Nephron (organoid): ENCODE measurements at regions not wholly inside any gene's neighbourhood (a gene's known extent, or its start where the extent isn't known, plus 50 kb on each side); places are given as distances from the start of the nearest gene placed in this dataset.

Experiments used
- H3K27ac Mint-ChIP-seq, 3 experiments: 2 replicates each; pipeline ENCODE4 v1.8.0; 2020; ENCODE audit warnings: mixed read lengths in 3 of 3, mild to moderate bottlenecking in 2 of 3, moderate library complexity in 1 of 3
- H3K27me3 Mint-ChIP-seq: 2 replicates; pipeline ENCODE4 v1.8.0; 2021; ENCODE audit warnings: low read depth, mild to moderate bottlenecking, moderate library complexity, mixed read lengths
- H3K36me3 Mint-ChIP-seq: 2 replicates; pipeline ENCODE4 v1.8.0; 2020; ENCODE audit warnings: low read depth, mixed read lengths
- H3K4me1 Mint-ChIP-seq: 2 replicates; pipeline ENCODE4 v1.8.0; 2020; ENCODE audit warnings: mixed read lengths
- H3K4me3 Mint-ChIP-seq, 3 experiments: 2 replicates each; pipeline ENCODE4 v1.8.0; 2020; ENCODE audit warnings: mild to moderate bottlenecking in 3 of 3, mixed read lengths in 3 of 3, moderate library complexity in 2 of 3
- H3K9me3 Mint-ChIP-seq: 2 replicates; pipeline ENCODE4 v1.8.0; 2020; ENCODE audit warnings: mixed read lengths
- TF ChIP-seq, protein P1 (sequence below), 3 experiments: fragments of 200-600 bp; sonication (generic); IDR thresholded peaks; one replicate each; pipeline ENCODE4 v1.5.0; 2021; ENCODE audit warnings: antibody characterized with exemption in 3 of 3; ENCODE audit not compliant: unreplicated experiment in 3 of 3

DNA sequence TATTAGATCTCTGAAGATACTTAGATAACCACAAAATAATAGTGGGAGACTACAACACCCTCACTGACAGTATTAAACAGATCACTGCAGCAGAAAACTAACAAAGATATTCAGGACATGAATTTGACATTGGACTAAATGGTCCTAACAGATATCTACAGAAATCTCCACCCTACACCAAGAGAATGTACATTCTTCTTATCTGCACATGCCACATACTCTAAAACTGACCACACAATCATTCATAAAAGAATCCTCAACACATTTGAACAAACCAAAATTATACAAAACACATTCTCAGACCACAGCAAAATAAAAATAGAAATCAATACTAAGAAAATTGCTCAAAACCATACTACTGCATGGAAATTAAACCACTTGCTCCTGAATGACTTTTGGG, 116.3 kb downstream of the DTWD1 start:
- H3K27ac Mint-ChIP-seq: no peak overlapping the region
- peaks cover 19% of the 10 kb centered on the region for H3K9me3 Mint-ChIP-seq
- TF ChIP-seq, protein P1, sequence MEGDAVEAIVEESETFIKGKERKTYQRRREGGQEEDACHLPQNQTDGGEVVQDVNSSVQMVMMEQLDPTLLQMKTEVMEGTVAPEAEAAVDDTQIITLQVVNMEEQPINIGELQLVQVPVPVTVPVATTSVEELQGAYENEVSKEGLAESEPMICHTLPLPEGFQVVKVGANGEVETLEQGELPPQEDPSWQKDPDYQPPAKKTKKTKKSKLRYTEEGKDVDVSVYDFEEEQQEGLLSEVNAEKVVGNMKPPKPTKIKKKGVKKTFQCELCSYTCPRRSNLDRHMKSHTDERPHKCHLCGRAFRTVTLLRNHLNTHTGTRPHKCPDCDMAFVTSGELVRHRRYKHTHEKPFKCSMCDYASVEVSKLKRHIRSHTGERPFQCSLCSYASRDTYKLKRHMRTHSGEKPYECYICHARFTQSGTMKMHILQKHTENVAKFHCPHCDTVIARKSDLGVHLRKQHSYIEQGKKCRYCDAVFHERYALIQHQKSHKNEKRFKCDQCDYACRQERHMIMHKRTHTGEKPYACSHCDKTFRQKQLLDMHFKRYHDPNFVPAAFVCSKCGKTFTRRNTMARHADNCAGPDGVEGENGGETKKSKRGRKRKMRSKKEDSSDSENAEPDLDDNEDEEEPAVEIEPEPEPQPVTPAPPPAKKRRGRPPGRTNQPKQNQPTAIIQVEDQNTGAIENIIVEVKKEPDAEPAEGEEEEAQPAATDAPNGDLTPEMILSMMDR (IDR thresholded peaks at IDR 0.05; ENCODE audit: unreplicated experiment in 3 of 3): no peak
- no peaks in the 10 kb centered on the region for H3K27me3 Mint-ChIP-seq
- H3K4me1 Mint-ChIP-seq: no peaks in the 10 kb centered on the region
- no peaks in the 10 kb centered on the region for H3K36me3 Mint-ChIP-seq
- H3K4me3 Mint-ChIP-seq: no peak overlapping the region

DNA sequence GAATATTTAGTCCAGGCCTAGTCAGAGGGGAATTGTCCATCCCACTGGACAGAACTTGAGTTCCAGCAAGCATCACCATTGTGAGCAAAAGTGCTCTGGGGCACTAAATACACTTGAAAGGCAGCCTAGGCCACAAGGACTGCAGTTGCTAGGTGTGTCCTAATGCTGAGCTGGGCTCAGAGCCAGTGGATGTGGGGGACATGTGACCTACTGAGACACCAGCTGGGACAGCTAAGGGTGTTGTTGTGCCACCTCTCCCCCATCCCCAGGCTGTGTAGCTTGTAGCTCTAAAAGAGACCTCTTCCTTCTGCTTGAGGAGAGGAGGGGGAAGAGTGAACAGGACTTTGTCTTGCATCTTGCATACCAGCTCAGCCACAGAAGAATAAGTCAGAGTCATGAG, 120.9 kb downstream of the DTWD1 start:
- Mint-ChIP-seq H3K9me3 (peaks cover 16% of the 10 kb centered on the region), H3K4me3 (no peak overlapping the region), H3K36me3 (no peaks in the 10 kb centered on the region), H3K27ac (no peak overlapping the region), H3K4me1 (no peaks in the 10 kb centered on the region), H3K27me3 (no peaks in the 10 kb centered on the region)
- TF ChIP-seq, protein P1 (IDR thresholded peaks at IDR 0.05; ENCODE audit: unreplicated experiment in 3 of 3): no peak

GRCh38 chr15:49742381-49742780, 121.5 kb downstream of the DTWD1 start:
- Mint-ChIP-seq H3K4me1 (peaks cover 1% of the 10 kb centered on the region), H3K36me3 (no peaks in the 10 kb centered on the region), H3K27me3 (no peaks in the 10 kb centered on the region), H3K9me3 (peaks cover 13% of the 10 kb centered on the region), H3K27ac (no peak overlapping the region), H3K4me3 (no peak overlapping the region)
- TF ChIP-seq, protein P1 (IDR thresholded peaks at IDR 0.05; ENCODE audit: unreplicated experiment in 3 of 3): no peak

- no peaks in the 10 kb centered on the region for H3K36me3 Mint-ChIP-seq
- no peak overlapping the region for H3K27ac Mint-ChIP-seq
These were observed 126.5 kb downstream of the DTWD1 start for GRCh38 chr15:49747340-49747739.

GRCh38 chr15:49748791-49749190, 127.9 kb downstream of the DTWD1 start:
- H3K27ac Mint-ChIP-seq: peak overlapping the region in 2 of 3 experiments; percentile 24 to 67
- no peaks in the 10 kb centered on the region for H3K36me3 Mint-ChIP-seq
- no peak overlapping the region for H3K4me3 Mint-ChIP-seq
- H3K27me3 Mint-ChIP-seq: no peaks in the 10 kb centered on the region
- peaks cover 11% of the 10 kb centered on the region for H3K9me3 Mint-ChIP-seq
- TF ChIP-seq, protein P1 (IDR thresholded peaks at IDR 0.05; ENCODE audit: unreplicated experiment in 3 of 3): no peak
- H3K4me1 Mint-ChIP-seq: peaks cover 30% of the 10 kb centered on the region

More at GRCh38 chr15:49747340-49747739, 126.5 kb downstream of the DTWD1 start:
- TF ChIP-seq, protein P1 (IDR thresholded peaks at IDR 0.05; ENCODE audit: unreplicated experiment in 3 of 3): no peak
- Mint-ChIP-seq H3K4me3 (no peak overlapping the region), H3K27me3 (no peaks in the 10 kb centered on the region), H3K9me3 (peaks cover 11% of the 10 kb centered on the region), H3K4me1 (peaks cover 30% of the 10 kb centered on the region)

DNA sequence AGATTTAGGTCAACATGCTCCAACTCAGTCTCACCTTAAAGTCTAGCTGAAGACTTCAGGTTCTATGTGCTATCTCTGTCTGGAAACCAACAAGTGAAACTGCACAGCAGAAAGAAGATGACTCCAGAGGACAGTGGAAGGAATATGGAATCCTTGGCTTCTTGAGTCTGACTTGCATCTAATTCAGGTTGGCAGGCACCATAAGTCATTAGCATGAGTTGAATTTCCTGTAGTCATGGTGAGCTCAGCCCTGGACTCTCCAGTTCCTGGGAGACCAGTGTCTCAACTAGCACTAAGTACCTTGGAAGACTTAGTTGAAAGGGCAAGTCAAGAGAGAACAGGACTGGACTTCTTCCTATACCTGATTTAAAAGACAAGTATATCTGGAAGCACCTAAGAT, 129.7 kb downstream of the DTWD1 start:
- Mint-ChIP-seq H3K27me3 (no peaks in the 10 kb centered on the region), H3K4me1 (peaks cover 30% of the 10 kb centered on the region), H3K36me3 (no peaks in the 10 kb centered on the region), H3K27ac (no peak overlapping the region), H3K9me3 (peaks cover 6% of the 10 kb centered on the region), H3K4me3 (no peak overlapping the region)
- TF ChIP-seq, protein P1 (IDR thresholded peaks at IDR 0.05; ENCODE audit: unreplicated experiment in 3 of 3): no peak
